ENCODE measurements at regions not wholly inside any gene's neighbourhood (a gene's known extent, or its start where the extent isn't known, plus 50 kb on each side); places are given as distances from the start of the nearest gene placed in this dataset.

- DNase-seq: no peak
Observed at GRCh38 chrX:39873117-39873516, 224.6 kb downstream of the BCOR start.

GRCh38 chrX:39874202-39874816, 223.4 kb downstream of the BCOR start:
- no peak for DNase-seq

GRCh38 chrX:39875834-39876628, 221.7 kb downstream of the BCOR start:
- DNase-seq: peak in 1 of 2 experiments; percentile 44

- no peak for DNase-seq
Observed at GRCh38 chrX:39877905-39878304, 219.9 kb downstream of the BCOR start.

- no peak for DNase-seq
Observed at GRCh38 chrX:39883666-39884065, 214.1 kb downstream of the BCOR start.

- DNase-seq: no peak
Observed at GRCh38 chrX:39886282-39886681, 211.5 kb downstream of the BCOR start.

- DNase-seq: no peak
Observed at GRCh38 chrX:39888730-39889129, 209.0 kb downstream of the BCOR start.

- no peak for DNase-seq
Observed at GRCh38 chrX:39889704-39890103, 208.1 kb downstream of the BCOR start.

GRCh38 chrX:39890807-39891206, 207.0 kb downstream of the BCOR start:
- DNase-seq: no peak

- DNase-seq: peak in 1 of 2 experiments; percentile 30
Observed at GRCh38 chrX:39891781-39892180, 206.0 kb downstream of the BCOR start.

GRCh38 chrX:39893417-39894338, 204.1 kb downstream of the BCOR start:
- DNase-seq: no peak

GRCh38 chrX:39894683-39895082, 203.1 kb downstream of the BCOR start:
- peak in 1 of 2 experiments; percentile 28 for DNase-seq

GRCh38 chrX:39895218-39896110, 202.3 kb downstream of the BCOR start:
- peak in 1 of 2 experiments; percentile 61 for DNase-seq

- DNase-seq: peak in 1 of 2 experiments; percentile 66
Observed at GRCh38 chrX:39896951-39897740, 200.6 kb downstream of the BCOR start.

GRCh38 chrX:39897741-39898097, 200.0 kb downstream of the BCOR start:
- peak in 1 of 2 experiments; percentile 62 for DNase-seq

- DNase-seq: peak; percentile 87 to 89
Observed at GRCh38 chrX:39898147-39898546, 199.6 kb downstream of the BCOR start.

GRCh38 chrX:39899059-39899458, 198.7 kb downstream of the BCOR start:
- no peak for DNase-seq

- DNase-seq: peak; percentile 59 to 64
Observed at GRCh38 chrX:39899856-39900776, 197.6 kb downstream of the BCOR start.

GRCh38 chrX:39900777-39901170, 197.0 kb downstream of the BCOR start:
- peak; percentile 19 to 76 for DNase-seq

GRCh38 chrX:39903343-39903742, 194.4 kb downstream of the BCOR start:
- DNase-seq: no peak

All from NCI-H526 (cell line).